Esophagus muscularis mucosa (tissue), 4 donors: ENCODE measurements at regions not wholly inside any gene's neighbourhood (a gene's known extent, or its start where the extent isn't known, plus 50 kb on each side); places are given as distances from the start of the nearest gene placed in this dataset.

Experiments
- EP300 ChIP-seq: sonication (generic); formaldehyde crosslinking; IDR thresholded peaks from one replicate; pipeline ENCODE4 v1.6.1; 2017; ENCODE audit warnings: antibody characterized with exemption
- POLR2A ChIP-seq: fragments of 450-650 bp; IDR thresholded peaks from one replicate; pipeline ENCODE4 v1.6.1; 2017; ENCODE audit warnings: antibody characterized with exemption, moderate library complexity, mild to moderate bottlenecking, low read depth
- TF ChIP-seq, protein P1 (sequence below), 3 experiments: fragments of 200-600 bp in 2 of 3; fragments of 450-650 bp in 1 of 3; sonication (generic) in 2 of 3; IDR thresholded peaks; one replicate each; pipeline ENCODE4 v1.5.1; 2017 to 2019; ENCODE audit warnings: antibody characterized with exemption in 3 of 3, mild to moderate bottlenecking in 2 of 3, moderate library complexity in 1 of 3

DNA sequence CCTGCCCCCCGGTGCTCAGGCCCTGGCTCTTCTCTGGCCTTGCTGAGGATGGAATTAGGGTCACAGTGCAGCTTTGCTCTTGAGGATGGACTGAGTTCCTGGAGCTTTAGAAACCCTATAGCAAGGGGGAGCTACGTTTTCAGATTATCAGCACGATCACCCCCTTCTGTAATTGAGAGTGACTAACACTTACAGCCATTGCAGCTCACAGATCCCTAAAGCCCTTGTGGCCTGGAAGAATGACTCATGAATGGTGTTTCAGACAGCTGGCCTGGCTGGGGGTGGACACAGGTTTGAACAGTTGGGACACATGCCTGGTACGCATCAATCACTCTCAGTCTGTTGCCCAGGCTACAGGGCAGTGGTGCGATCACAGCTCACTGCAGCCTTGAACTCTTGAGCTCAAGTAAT, 79.7 kb upstream of the IGFBP5 start:
- TF ChIP-seq, protein P1, sequence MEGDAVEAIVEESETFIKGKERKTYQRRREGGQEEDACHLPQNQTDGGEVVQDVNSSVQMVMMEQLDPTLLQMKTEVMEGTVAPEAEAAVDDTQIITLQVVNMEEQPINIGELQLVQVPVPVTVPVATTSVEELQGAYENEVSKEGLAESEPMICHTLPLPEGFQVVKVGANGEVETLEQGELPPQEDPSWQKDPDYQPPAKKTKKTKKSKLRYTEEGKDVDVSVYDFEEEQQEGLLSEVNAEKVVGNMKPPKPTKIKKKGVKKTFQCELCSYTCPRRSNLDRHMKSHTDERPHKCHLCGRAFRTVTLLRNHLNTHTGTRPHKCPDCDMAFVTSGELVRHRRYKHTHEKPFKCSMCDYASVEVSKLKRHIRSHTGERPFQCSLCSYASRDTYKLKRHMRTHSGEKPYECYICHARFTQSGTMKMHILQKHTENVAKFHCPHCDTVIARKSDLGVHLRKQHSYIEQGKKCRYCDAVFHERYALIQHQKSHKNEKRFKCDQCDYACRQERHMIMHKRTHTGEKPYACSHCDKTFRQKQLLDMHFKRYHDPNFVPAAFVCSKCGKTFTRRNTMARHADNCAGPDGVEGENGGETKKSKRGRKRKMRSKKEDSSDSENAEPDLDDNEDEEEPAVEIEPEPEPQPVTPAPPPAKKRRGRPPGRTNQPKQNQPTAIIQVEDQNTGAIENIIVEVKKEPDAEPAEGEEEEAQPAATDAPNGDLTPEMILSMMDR (IDR thresholded peaks at IDR 0.05) = no peak
- TF ChIP-seq POLR2A = no peak
- TF ChIP-seq EP300 = no peak
